GM12878 (cell line): ENCODE measurements at regions not wholly inside any gene's neighbourhood (a gene's known extent, or its start where the extent isn't known, plus 50 kb on each side); places are given as distances from the start of the nearest gene placed in this dataset.

ENCODE experiments used
- CHD4 ChIP-seq: fragments of 200-600 bp; sonication (generic); IDR thresholded peaks from 2 replicates; pipeline ENCODE4 v1.6.1; 2016; ENCODE audit warnings: mild to moderate bottlenecking
- CTCF ChIP-seq, 3 experiments: IDR thresholded peaks in 2 of 3; conservative IDR thresholded peaks in 1 of 3; 2 replicates each; pipeline ENCODE4 v1.5.1; 2011; ENCODE audit warnings: low read depth in 3 of 3, low read length in 3 of 3, mild to moderate bottlenecking in 3 of 3, control low read depth in 2 of 3, moderate library complexity in 2 of 3, inconsistent platforms in 1 of 3, mixed read lengths in 1 of 3; ENCODE audit not compliant: control insufficient read depth in 2 of 3, insufficient read depth in 1 of 3; ENCODE audit errors: extremely low read depth in 1 of 3
- EED ChIP-seq: sonication (generic); IDR thresholded peaks from 2 replicates; pipeline ENCODE4 v1.6.1; 2016; ENCODE audit warnings: antibody characterized with exemption, low read depth
- ELK1 ChIP-seq: IDR thresholded peaks from 2 replicates; pipeline ENCODE4 v1.6.1; 2012; ENCODE audit warnings: low read depth, low read length, improper control_type of control experiment
- ESRRA ChIP-seq: IDR thresholded peaks from 2 replicates; pipeline ENCODE4 v1.6.1; 2012; ENCODE audit warnings: mild to moderate bottlenecking, low read length, improper control_type of control experiment
- EZH2 ChIP-seq: IDR thresholded peaks from 2 replicates; pipeline ENCODE4 v1.6.1; 2012; ENCODE audit warnings: low read depth, mild to moderate bottlenecking, control low read depth, inconsistent platforms, low read length, borderline replicate concordance; ENCODE audit not compliant: control insufficient read depth
- MYC ChIP-seq: IDR thresholded peaks from 2 replicates; pipeline ENCODE4 v1.6.1; 2011; ENCODE audit warnings: mild to moderate bottlenecking, low read length, moderate library complexity, inconsistent platforms; ENCODE audit not compliant: insufficient read depth, insufficient replicate concordance, insufficient read length, severe bottlenecking
- NFYB ChIP-seq: IDR thresholded peaks from 2 replicates; pipeline ENCODE4 v1.6.1; 2011; ENCODE audit warnings: low read depth, mild to moderate bottlenecking, low read length, improper control_type of control experiment, moderate library complexity; ENCODE audit not compliant: insufficient read depth
- POLR2AphosphoS5 ChIP-seq: IDR thresholded peaks from 2 replicates; pipeline ENCODE4 v1.6.1; 2011; ENCODE audit warnings: mild to moderate bottlenecking, low read length, inconsistent platforms
- POU2F2 ChIP-seq: IDR thresholded peaks from 3 replicates; pipeline ENCODE4 v1.6.1; 2011; ENCODE audit warnings: low read depth, mild to moderate bottlenecking, low read length, borderline replicate concordance
- PRDM15 ChIP-seq: fragments of 450-650 bp; formaldehyde crosslinking; IDR thresholded peaks from 2 replicates; pipeline ENCODE4 v1.4.0; 2020; ENCODE audit warnings: mild to moderate bottlenecking, moderate library complexity
- TARDBP ChIP-seq: IDR thresholded peaks from 2 replicates; pipeline ENCODE4 v1.6.1; 2016; ENCODE audit warnings: borderline replicate concordance
- YY1 ChIP-seq: IDR thresholded peaks from 2 replicates; pipeline ENCODE4 v1.6.1; 2011; ENCODE audit warnings: low read depth, mild to moderate bottlenecking, low read length
- ZBTB33 ChIP-seq: fragments of 450-650 bp; IDR thresholded peaks from 2 replicates; pipeline ENCODE4 v1.6.1; 2017; ENCODE audit warnings: mild to moderate bottlenecking

GRCh38 chr7:20013536-20013935 lies 203.6 kb downstream of the MACC1 start:
- TF ChIP-seq POLR2AphosphoS5 (no peak), CHD4 (no peak), TARDBP (no peak), YY1 (no peak), NFYB (no peak), CTCF (IDR thresholded peaks at IDR 0.05 in 2 of 3, conservative IDR thresholded peaks at IDR 0.05 in 1 of 3; ENCODE audit: control insufficient read depth in 2 of 3, extremely low read depth in 1 of 3, insufficient read depth in 1 of 3, low read depth in 3 of 3, low read length in 3 of 3) (no peak), EED (no peak), ESRRA (no peak), ZBTB33 (no peak), POU2F2 (no peak), ELK1 (no peak), MYC (no peak), PRDM15 (CRISPR knock-in tag) (no peak), EZH2 (no peak)
